Adrenal gland (tissue), 5 donors: ENCODE measurements at regions not wholly inside any gene's neighbourhood (a gene's known extent, or its start where the extent isn't known, plus 50 kb on each side); places are given as distances from the start of the nearest gene placed in this dataset.
"Not testable (repeated sequence)": the region's sequence is repeated elsewhere in the genome, so short reads cannot be mapped to it uniquely, and the experiment has no call there.

Source experiments
- POLR2A ChIP-seq, 2 donors: fragments of 450-650 bp; IDR thresholded peaks; one replicate each; pipeline ENCODE4 v1.6.1; 2017; ENCODE audit warnings: antibody characterized with exemption in 2 of 2, mild to moderate bottlenecking in 2 of 2, moderate library complexity in 1 of 2
- TF ChIP-seq, protein P1 (sequence below), 6 experiments: fragments of 450-650 bp in 4 of 6; fragments of 200-600 bp in 2 of 6; sonication (generic) in 1 of 6; IDR thresholded peaks; 1 replicate in 5 of 6; 2 replicates in 1 of 6; pipeline versions ENCODE4 v1.5.1 to v1.8.0; 2016 to 2021; ENCODE audit warnings: antibody characterized with exemption in 6 of 6, mild to moderate bottlenecking in 2 of 6, moderate library complexity in 1 of 6
- donor health status: DM: no; HTN: no; CAD: no.

DNA sequence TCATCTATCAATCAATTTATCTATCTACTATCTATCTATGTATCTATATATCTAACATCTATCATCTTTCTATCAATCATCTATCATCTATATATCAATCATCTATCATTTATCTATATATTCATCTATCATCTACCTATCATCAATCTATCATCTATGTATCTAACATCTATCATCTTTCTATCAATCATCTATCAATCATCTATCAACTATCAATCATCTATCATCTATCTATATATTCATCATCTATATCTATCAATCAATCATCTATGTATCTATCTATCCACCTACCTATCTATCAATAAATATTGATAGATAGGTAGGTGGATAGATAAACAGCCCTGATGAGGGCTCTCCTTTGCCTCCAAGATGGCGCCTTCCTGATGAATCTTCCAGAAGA is 4499.8 kb upstream of the OR11H1 start:
- TF ChIP-seq, protein P1, sequence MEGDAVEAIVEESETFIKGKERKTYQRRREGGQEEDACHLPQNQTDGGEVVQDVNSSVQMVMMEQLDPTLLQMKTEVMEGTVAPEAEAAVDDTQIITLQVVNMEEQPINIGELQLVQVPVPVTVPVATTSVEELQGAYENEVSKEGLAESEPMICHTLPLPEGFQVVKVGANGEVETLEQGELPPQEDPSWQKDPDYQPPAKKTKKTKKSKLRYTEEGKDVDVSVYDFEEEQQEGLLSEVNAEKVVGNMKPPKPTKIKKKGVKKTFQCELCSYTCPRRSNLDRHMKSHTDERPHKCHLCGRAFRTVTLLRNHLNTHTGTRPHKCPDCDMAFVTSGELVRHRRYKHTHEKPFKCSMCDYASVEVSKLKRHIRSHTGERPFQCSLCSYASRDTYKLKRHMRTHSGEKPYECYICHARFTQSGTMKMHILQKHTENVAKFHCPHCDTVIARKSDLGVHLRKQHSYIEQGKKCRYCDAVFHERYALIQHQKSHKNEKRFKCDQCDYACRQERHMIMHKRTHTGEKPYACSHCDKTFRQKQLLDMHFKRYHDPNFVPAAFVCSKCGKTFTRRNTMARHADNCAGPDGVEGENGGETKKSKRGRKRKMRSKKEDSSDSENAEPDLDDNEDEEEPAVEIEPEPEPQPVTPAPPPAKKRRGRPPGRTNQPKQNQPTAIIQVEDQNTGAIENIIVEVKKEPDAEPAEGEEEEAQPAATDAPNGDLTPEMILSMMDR (IDR thresholded peaks at IDR 0.05): not testable (repeated sequence)
- not testable (repeated sequence) for TF ChIP-seq POLR2A (IDR thresholded peaks at IDR 0.05)
